H9 (cell line): ENCODE measurements at regions not wholly inside any gene's neighbourhood (a gene's known extent, or its start where the extent isn't known, plus 50 kb on each side); places are given as distances from the start of the nearest gene placed in this dataset.

Source experiments
- DNase-seq: peaks from one replicate; pipeline ENCODE4 v3.0.0-alpha.2; 2017
- H2AFZ ChIP-seq: one replicate; pipeline ENCODE4 v1.6.1; 2013; ENCODE audit warnings: mild to moderate bottlenecking, low read length, control low read depth, moderate library complexity
- H2AK5ac ChIP-seq: 2 replicates; pipeline ENCODE4 v1.6.1; 2013; ENCODE audit warnings: low read length, control low read depth, mixed read lengths; ENCODE audit not compliant: insufficient read length
- H2BK120ac ChIP-seq: one replicate; pipeline ENCODE4 v1.6.1; 2013; ENCODE audit warnings: low read depth, mild to moderate bottlenecking, low read length, control low read depth, inconsistent platforms; ENCODE audit not compliant: poor library complexity, severe bottlenecking
- H2BK12ac ChIP-seq: 2 replicates; pipeline ENCODE4 v1.6.1; 2013; ENCODE audit warnings: low read length, control low read depth, mixed read lengths, low read depth; ENCODE audit not compliant: insufficient read length
- H2BK15ac ChIP-seq: 2 replicates; pipeline ENCODE4 v1.6.1; 2013; ENCODE audit warnings: low read depth, low read length, control low read depth
- H2BK20ac ChIP-seq: one replicate; pipeline ENCODE4 v1.6.1; 2013; ENCODE audit warnings: low read depth, mild to moderate bottlenecking, low read length, control low read depth, inconsistent platforms; ENCODE audit not compliant: poor library complexity, severe bottlenecking
- H2BK5ac ChIP-seq: 2 replicates; pipeline ENCODE4 v1.6.1; 2013; ENCODE audit warnings: low read length, control low read depth, mixed read lengths; ENCODE audit not compliant: insufficient read length
- H3K14ac ChIP-seq: 2 replicates; pipeline ENCODE4 v1.6.1; 2013; ENCODE audit warnings: low read length, control low read depth; ENCODE audit not compliant: insufficient read depth
- H3K18ac ChIP-seq: 2 replicates; pipeline ENCODE4 v1.6.1; 2013; ENCODE audit warnings: low read depth, mild to moderate bottlenecking, mixed read lengths, low read length, control low read depth; ENCODE audit not compliant: insufficient read length
- H3K23ac ChIP-seq: 2 replicates; pipeline ENCODE4 v1.6.1; 2013; ENCODE audit warnings: low read length, control low read depth, mixed read lengths, low read depth; ENCODE audit not compliant: insufficient read length
- H3K23me2 ChIP-seq: 2 replicates; pipeline ENCODE4 v1.6.1; 2013; ENCODE audit warnings: low read depth, mild to moderate bottlenecking, mixed read lengths, low read length, control low read depth; ENCODE audit not compliant: insufficient read length, poor library complexity, severe bottlenecking
- H3K27ac ChIP-seq: 2 replicates; pipeline ENCODE4 v1.5.1; 2013; ENCODE audit warnings: low read length, control low read depth, mixed read lengths, low read depth; ENCODE audit not compliant: insufficient read length
- H3K27me3 ChIP-seq: 2 replicates; pipeline ENCODE4 v1.6.1; 2013; ENCODE audit warnings: low read length, control low read depth, inconsistent platforms; ENCODE audit not compliant: insufficient read depth
- H3K4ac ChIP-seq: 2 replicates; pipeline ENCODE4 v1.6.1; 2013; ENCODE audit warnings: low read depth, mild to moderate bottlenecking, control low read depth, inconsistent platforms, low read length, moderate library complexity
- H3K4me1 ChIP-seq: 2 replicates; pipeline ENCODE4 v1.6.1; 2013; ENCODE audit warnings: low read length, control low read depth, inconsistent platforms; ENCODE audit not compliant: insufficient read depth
- H3K4me2 ChIP-seq: 2 replicates; pipeline ENCODE4 v1.6.1; 2013; ENCODE audit warnings: low read length, control low read depth, mixed read lengths; ENCODE audit not compliant: insufficient read length, insufficient read depth
- H3K56ac ChIP-seq: 2 replicates; pipeline ENCODE4 v1.6.1; 2013; ENCODE audit warnings: low read depth, mild to moderate bottlenecking, mixed read lengths, low read length, control low read depth; ENCODE audit not compliant: insufficient read length
- H3K79me1 ChIP-seq: 2 replicates; pipeline ENCODE4 v1.6.1; 2013; ENCODE audit warnings: low read depth, mild to moderate bottlenecking, moderate library complexity, low read length, control low read depth, inconsistent platforms; ENCODE audit not compliant: insufficient read depth, poor library complexity, severe bottlenecking
- H3K79me2 ChIP-seq: 2 replicates; pipeline ENCODE4 v1.6.1; 2013; ENCODE audit warnings: low read length, control low read depth, inconsistent platforms; ENCODE audit not compliant: insufficient read depth
- H3K9ac ChIP-seq: 2 replicates; pipeline ENCODE4 v1.6.1; 2013; ENCODE audit warnings: low read length, control low read depth, mixed read lengths; ENCODE audit not compliant: insufficient read length; ENCODE audit errors: extremely low read depth
- H3K9me3 ChIP-seq: one replicate; pipeline ENCODE4 v1.6.1; 2013; ENCODE audit warnings: low read depth, low read length, inconsistent platforms; ENCODE audit not compliant: control insufficient read depth
- H3T11ph ChIP-seq: one replicate; pipeline ENCODE4 v1.6.1; 2013; ENCODE audit warnings: mild to moderate bottlenecking, low read length, control low read depth, inconsistent platforms
- H4K20me1 ChIP-seq: one replicate; pipeline ENCODE4 v1.6.1; 2013; ENCODE audit not compliant: control insufficient read depth, insufficient read length, insufficient read depth
- H4K5ac ChIP-seq: 2 replicates; pipeline ENCODE4 v1.6.1; 2013; ENCODE audit warnings: low read depth, mild to moderate bottlenecking, mixed read lengths, low read length, control low read depth; ENCODE audit not compliant: insufficient read length
- H4K8ac ChIP-seq: replicated peaks from 2 replicates; pipeline ENCODE4 v1.6.1; 2013; ENCODE audit warnings: low read length, control low read depth, mixed read lengths, low read depth; ENCODE audit not compliant: insufficient read length
- H4K91ac ChIP-seq: 2 replicates; pipeline ENCODE4 v1.6.1; 2013; ENCODE audit warnings: low read depth, mild to moderate bottlenecking, moderate library complexity, mixed read lengths, low read length, control low read depth; ENCODE audit not compliant: insufficient read length
- H3K27ac Mint-ChIP-seq, 3 experiments: 2 replicates in 2 of 3; 3 replicates in 1 of 3; pipeline ENCODE4 v1.8.0; 2020 to 2021; ENCODE audit warnings: mixed read lengths in 3 of 3, mild to moderate bottlenecking in 1 of 3, moderate library complexity in 1 of 3
- H3K27me3 Mint-ChIP-seq: 2 replicates; pipeline ENCODE4 v1.8.0; 2021; ENCODE audit warnings: low read depth, mild to moderate bottlenecking, moderate library complexity, mixed read lengths
- H3K36me3 Mint-ChIP-seq, 3 experiments: 2 replicates in 2 of 3; 3 replicates in 1 of 3; pipeline ENCODE4 v1.8.0; 2020 to 2021; ENCODE audit warnings: low read depth in 3 of 3, mixed read lengths in 3 of 3; ENCODE audit not compliant: insufficient read depth in 1 of 3
- H3K4me1 Mint-ChIP-seq, 2 experiments: 2 replicates each; pipeline ENCODE4 v1.8.0; 2020; ENCODE audit warnings: mixed read lengths in 2 of 2
- H3K4me3 Mint-ChIP-seq, 2 experiments: 2 replicates in 1 of 2; 3 replicates in 1 of 2; pipeline ENCODE4 v1.8.0; 2020 to 2021; ENCODE audit warnings: mild to moderate bottlenecking in 2 of 2, mixed read lengths in 2 of 2, moderate library complexity in 1 of 2
- H3K9me3 Mint-ChIP-seq, 2 experiments: 2 replicates in 1 of 2; 3 replicates in 1 of 2; pipeline ENCODE4 v1.8.0; 2020; ENCODE audit warnings: mild to moderate bottlenecking in 2 of 2, mixed read lengths in 2 of 2, moderate library complexity in 1 of 2
- TF ChIP-seq, protein P1 (sequence below): fragments of 200-600 bp; sonication (generic); conservative IDR thresholded peaks from 3 replicates; pipeline ENCODE4 v1.8.0; 2021; ENCODE audit warnings: antibody characterized with exemption, mild to moderate bottlenecking

- H3K4me1 Mint-ChIP-seq: peaks cover 48 to 52% of the 10 kb centered on the region in 2 experiments
Measured at GRCh38 chr6:94049001-94049400, 629.6 kb upstream of the EPHA7 start.

More at GRCh38 chr6:94049001-94049400, 629.6 kb upstream of the EPHA7 start:
- no peak for DNase-seq
- Histone ChIP-seq H3K27ac (no peak overlapping the region), H2BK5ac (no peak overlapping the region), H3K9me3 (no peaks in the 10 kb centered on the region), H3T11ph (no peak overlapping the region), H3K18ac (no peak overlapping the region), H3K56ac (no peak overlapping the region), H4K20me1 (no peaks in the 10 kb centered on the region), H3K23me2 (no peaks in the 10 kb centered on the region), H3K23ac (no peak overlapping the region), H2BK20ac (no peak overlapping the region), H3K79me2 (no peaks in the 10 kb centered on the region), H3K9ac (no peak overlapping the region), H3K4me2 (no peak overlapping the region), H2AK5ac (no peak overlapping the region), H2BK120ac (no peak overlapping the region), H3K14ac (no peak overlapping the region), H3K27me3 (no peaks in the 10 kb centered on the region), H4K5ac (no peak overlapping the region), H2BK12ac (no peak overlapping the region), H2AFZ (no peak overlapping the region), H3K79me1 (no peaks in the 10 kb centered on the region), H4K91ac (no peak overlapping the region), H3K4me1 (peaks cover 16% of the 10 kb centered on the region; the same call in 1 of the 2 replicates), H4K8ac (no peak overlapping the region), H3K4ac (no peak overlapping the region), H2BK15ac (no peak overlapping the region)
- TF ChIP-seq, protein P1, sequence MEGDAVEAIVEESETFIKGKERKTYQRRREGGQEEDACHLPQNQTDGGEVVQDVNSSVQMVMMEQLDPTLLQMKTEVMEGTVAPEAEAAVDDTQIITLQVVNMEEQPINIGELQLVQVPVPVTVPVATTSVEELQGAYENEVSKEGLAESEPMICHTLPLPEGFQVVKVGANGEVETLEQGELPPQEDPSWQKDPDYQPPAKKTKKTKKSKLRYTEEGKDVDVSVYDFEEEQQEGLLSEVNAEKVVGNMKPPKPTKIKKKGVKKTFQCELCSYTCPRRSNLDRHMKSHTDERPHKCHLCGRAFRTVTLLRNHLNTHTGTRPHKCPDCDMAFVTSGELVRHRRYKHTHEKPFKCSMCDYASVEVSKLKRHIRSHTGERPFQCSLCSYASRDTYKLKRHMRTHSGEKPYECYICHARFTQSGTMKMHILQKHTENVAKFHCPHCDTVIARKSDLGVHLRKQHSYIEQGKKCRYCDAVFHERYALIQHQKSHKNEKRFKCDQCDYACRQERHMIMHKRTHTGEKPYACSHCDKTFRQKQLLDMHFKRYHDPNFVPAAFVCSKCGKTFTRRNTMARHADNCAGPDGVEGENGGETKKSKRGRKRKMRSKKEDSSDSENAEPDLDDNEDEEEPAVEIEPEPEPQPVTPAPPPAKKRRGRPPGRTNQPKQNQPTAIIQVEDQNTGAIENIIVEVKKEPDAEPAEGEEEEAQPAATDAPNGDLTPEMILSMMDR: no peak
- H3K36me3 Mint-ChIP-seq: no peaks in the 10 kb centered on the region
- H3K27me3 Mint-ChIP-seq: no peaks in the 10 kb centered on the region
- no peak overlapping the region for H3K4me3 Mint-ChIP-seq
- no peaks in the 10 kb centered on the region for H3K9me3 Mint-ChIP-seq
- no peak overlapping the region; a peak in 1 of 7 replicates for H3K27ac Mint-ChIP-seq
